Ovary (tissue), 3 donors: ENCODE measurements at regions not wholly inside any gene's neighbourhood (a gene's known extent, or its start where the extent isn't known, plus 50 kb on each side); places are given as distances from the start of the nearest gene placed in this dataset.

Source experiments
- CTCF ChIP-seq, 3 donors: fragments of 450-650 bp in 2 of 3; fragments of 200-600 bp in 1 of 3; IDR thresholded peaks; one replicate each; pipeline versions ENCODE4 v1.5.1 to v1.8.0; 2016 to 2022; ENCODE audit warnings: antibody characterized with exemption in 3 of 3, mild to moderate bottlenecking in 1 of 3
- EP300 ChIP-seq: sonication (generic); formaldehyde crosslinking; IDR thresholded peaks from one replicate; pipeline ENCODE4 v1.6.1; 2017; ENCODE audit warnings: antibody characterized with exemption
- POLR2A ChIP-seq: fragments of 450-650 bp; IDR thresholded peaks from one replicate; pipeline ENCODE4 v1.6.1; 2017; ENCODE audit warnings: antibody characterized with exemption, mild to moderate bottlenecking, moderate library complexity
- donor health status: DM: no; HTN: no; CAD: no.

GRCh38 chr18:60831971-60832370, 459.4 kb upstream of the MC4R start:
- TF ChIP-seq CTCF (IDR thresholded peaks at IDR 0.05) (no peak), POLR2A (no peak), EP300 (no peak)
